ENCODE measurements at regions not wholly inside any gene's neighbourhood (a gene's known extent, or its start where the extent isn't known, plus 50 kb on each side); places are given as distances from the start of the nearest gene placed in this dataset.

GRCh38 chr16:63618896-63619485 is 1502.9 kb downstream of the CDH11 start:
- no peak overlapping the region for H3K4me2 ChIP-seq (ENCODE audit: insufficient read depth, low read length)
- no peak overlapping the region for H2AFZ ChIP-seq (ENCODE audit: low read length)
- no peak for TF ChIP-seq CTCF (IDR thresholded peaks at IDR 0.05; ENCODE audit: extremely low read depth, low read depth, low read length)
- no peaks in the 10 kb centered on the region for H4K20me1 ChIP-seq (ENCODE audit: insufficient read depth, low read length)
- no peaks in the 10 kb centered on the region for H3K9me3 ChIP-seq (ENCODE audit: low read depth, low read length)
- H3K36me3 ChIP-seq (ENCODE audit: insufficient read depth, low read length): no peaks in the 10 kb centered on the region
- no peaks in the 10 kb centered on the region for H3K79me2 ChIP-seq (ENCODE audit: insufficient read depth, low read length)
- no peak overlapping the region for H3K4me3 ChIP-seq (ENCODE audit: insufficient read depth, low read length)
- H3K4me1 ChIP-seq (ENCODE audit: insufficient read depth, low read length): no peaks in the 10 kb centered on the region
- no peak overlapping the region for H3K27ac ChIP-seq (ENCODE audit: low read depth, low read length)
- peak; percentile 61 for DNase-seq (ENCODE audit: insufficient read length, low spot score, missing footprints)
- H3K27me3 ChIP-seq (ENCODE audit: insufficient read depth, low read length): no peaks in the 10 kb centered on the region

GRCh38 chr16:63617990-63618763 is 1503.7 kb downstream of the CDH11 start:
- H3K36me3 ChIP-seq (ENCODE audit: insufficient read depth, low read length): no peaks in the 10 kb centered on the region
- peak; percentile 61 for DNase-seq (ENCODE audit: insufficient read length, low spot score, missing footprints)
- TF ChIP-seq CTCF (IDR thresholded peaks at IDR 0.05; ENCODE audit: extremely low read depth, low read depth, low read length): no peak
- H3K79me2 ChIP-seq (ENCODE audit: insufficient read depth, low read length): no peaks in the 10 kb centered on the region
- H3K4me1 ChIP-seq (ENCODE audit: insufficient read depth, low read length): no peaks in the 10 kb centered on the region
- no peak overlapping the region for H3K27ac ChIP-seq (ENCODE audit: low read depth, low read length)
- no peak overlapping the region for H3K4me2 ChIP-seq (ENCODE audit: insufficient read depth, low read length)
- no peaks in the 10 kb centered on the region for H3K9me3 ChIP-seq (ENCODE audit: low read depth, low read length)
- peak overlapping the region; percentile 49 for H3K4me3 ChIP-seq (ENCODE audit: insufficient read depth, low read length)
- peak overlapping the region; percentile 59 for H2AFZ ChIP-seq (ENCODE audit: low read length)
- H4K20me1 ChIP-seq (ENCODE audit: insufficient read depth, low read length): no peaks in the 10 kb centered on the region
- no peaks in the 10 kb centered on the region for H3K27me3 ChIP-seq (ENCODE audit: insufficient read depth, low read length)

- Histone ChIP-seq H3K9me3 (ENCODE audit: low read depth, low read length) (no peaks in the 10 kb centered on the region), H2AFZ (ENCODE audit: low read length) (peak overlapping the region; percentile 59), H3K4me1 (ENCODE audit: insufficient read depth, low read length) (no peaks in the 10 kb centered on the region), H3K4me3 (ENCODE audit: insufficient read depth, low read length) (peak overlapping the region; percentile 49), H3K36me3 (ENCODE audit: insufficient read depth, low read length) (no peaks in the 10 kb centered on the region), H3K79me2 (ENCODE audit: insufficient read depth, low read length) (no peaks in the 10 kb centered on the region), H3K27ac (ENCODE audit: low read depth, low read length) (no peak overlapping the region), H4K20me1 (ENCODE audit: insufficient read depth, low read length) (no peaks in the 10 kb centered on the region), H3K4me2 (ENCODE audit: insufficient read depth, low read length) (no peak overlapping the region), H3K27me3 (ENCODE audit: insufficient read depth, low read length) (no peaks in the 10 kb centered on the region)
- peak; percentile 57 for DNase-seq (ENCODE audit: insufficient read length, low spot score, missing footprints)
- TF ChIP-seq CTCF (IDR thresholded peaks at IDR 0.05; ENCODE audit: extremely low read depth, low read depth, low read length): no peak
These were observed 1504.5 kb downstream of the CDH11 start for GRCh38 chr16:63617047-63617989.

Measured in osteoblast (primary cell).